Stimulated activated naive CD4-positive, alpha-beta T cell treated with Interleukin-2 at 50 U/mL for 16 hours (primary cell): ENCODE measurements at regions not wholly inside any gene's neighbourhood (a gene's known extent, or its start where the extent isn't known, plus 50 kb on each side); places are given as distances from the start of the nearest gene placed in this dataset.
"Not testable (repeated sequence)": the region's sequence is repeated elsewhere in the genome, so short reads cannot be mapped to it uniquely, and the experiment has no call there.

Source experiments
- DNase-seq: peaks from one replicate; lab custom pipeline; 2025; lab: John Stamatoyannopoulos, UW

- DNase-seq: peak; percentile 34
Measured at GRCh38 chr1:120357046-120357445, 57.8 kb upstream of the NBPF8 start.

- DNase-seq: not testable (repeated sequence)
Measured at GRCh38 chr1:120356170-120356569, 58.7 kb upstream of the NBPF8 start.

- not testable (repeated sequence) for DNase-seq
Measured at GRCh38 chr1:120354618-120355184, 60.1 kb upstream of the NBPF8 start.

- not testable (repeated sequence) for DNase-seq
Measured at GRCh38 chr1:120342231-120343073, 72.4 kb upstream of the NBPF8 start.

GRCh38 chr1:120341756-120342155 lies 73.1 kb upstream of the NBPF8 start:
- DNase-seq: not testable (repeated sequence)

- not testable (repeated sequence) for DNase-seq
Measured at GRCh38 chr1:120340838-120341751, 73.7 kb upstream of the NBPF8 start.

- DNase-seq: not testable (repeated sequence)
Measured at GRCh38 chr1:120315738-120316137, 99.1 kb upstream of the NBPF8 start.

GRCh38 chr1:120311930-120312329 lies 102.9 kb upstream of the NBPF8 start:
- not testable (repeated sequence) for DNase-seq

- not testable (repeated sequence) for DNase-seq
Measured at GRCh38 chr1:120308940-120309578, 105.8 kb upstream of the NBPF8 start.

GRCh38 chr1:120305046-120305445 lies 109.8 kb upstream of the NBPF8 start:
- DNase-seq: not testable (repeated sequence)

- DNase-seq: not testable (repeated sequence)
Measured at GRCh38 chr1:120304341-120304740, 110.5 kb upstream of the NBPF8 start.

- not testable (repeated sequence) for DNase-seq
Measured at GRCh38 chr1:120299433-120300057, 115.3 kb upstream of the NBPF8 start.

GRCh38 chr1:120298487-120298886 lies 116.3 kb upstream of the NBPF8 start:
- DNase-seq: not testable (repeated sequence)

GRCh38 chr1:120297345-120297953 lies 117.4 kb upstream of the NBPF8 start:
- not testable (repeated sequence) for DNase-seq

GRCh38 chr1:120290105-120290504 lies 113.8 kb upstream of the SEC22B start:
- DNase-seq: not testable (repeated sequence)

- DNase-seq: not testable (repeated sequence)
Measured at GRCh38 chr1:120289601-120290074, 113.3 kb upstream of the SEC22B start.

GRCh38 chr1:120288814-120289600 lies 112.7 kb upstream of the SEC22B start:
- not testable (repeated sequence) for DNase-seq

GRCh38 chr1:120288167-120288566 lies 111.8 kb upstream of the SEC22B start:
- not testable (repeated sequence) for DNase-seq

- DNase-seq: not testable (repeated sequence)
Measured at GRCh38 chr1:120282744-120283464, 106.6 kb upstream of the SEC22B start.
